ENCODE measurements at regions not wholly inside any gene's neighbourhood (a gene's known extent, or its start where the extent isn't known, plus 50 kb on each side); places are given as distances from the start of the nearest gene placed in this dataset.

GRCh38 chr3:34256021-34256420 is 457.6 kb downstream of the PDCD6IP start:
- H3K4me3 ChIP-seq, result no peak overlapping the region
- 42 to 51% methylated on average over 2 of the region's 2 CpGs for WGBS, 2 donors
- H3K27me3 ChIP-seq, result no peaks in the 10 kb centered on the region
- no peak for TF ChIP-seq POLR2A (IDR thresholded peaks at IDR 0.05)
- no peak for TF ChIP-seq CTCF (IDR thresholded peaks at IDR 0.05)
- H3K9me3 ChIP-seq, result no peaks in the 10 kb centered on the region
- intact Hi-C loops (cut with DNase I; ENCODE audit: low total_unique reads), result no loop called here
- no peaks in the 10 kb centered on the region for H3K36me3 ChIP-seq (ENCODE audit: low read depth, missing control alignments)
- H3K27ac ChIP-seq, result no peak overlapping the region
- no peaks in the 10 kb centered on the region for H3K4me1 ChIP-seq
- no peak for DNase-seq

GRCh38 chr3:34256791-34257190 is 458.4 kb downstream of the PDCD6IP start:
- intact Hi-C loops (cut with DNase I; ENCODE audit: low total_unique reads), result no loop called here
- Histone ChIP-seq H3K9me3 (no peaks in the 10 kb centered on the region), H3K27ac (no peak overlapping the region), H3K4me3 (no peak overlapping the region), H3K27me3 (no peaks in the 10 kb centered on the region), H3K4me1 (peaks cover 5% of the 10 kb centered on the region), H3K36me3 (ENCODE audit: low read depth, missing control alignments) (no peaks in the 10 kb centered on the region)
- TF ChIP-seq POLR2A (IDR thresholded peaks at IDR 0.05) (no peak), CTCF (IDR thresholded peaks at IDR 0.05) (no peak)
- DNase-seq, result no peak
- WGBS, 2 donors, result 78 to 79% methylated on average over 2 of the region's 2 CpGs

GRCh38 chr3:34258271-34258998 is 460.0 kb downstream of the PDCD6IP start:
- intact Hi-C loops (cut with DNase I; ENCODE audit: low total_unique reads), result no loop called here
- Histone ChIP-seq H3K27me3 (no peaks in the 10 kb centered on the region), H3K36me3 (ENCODE audit: low read depth, missing control alignments) (no peaks in the 10 kb centered on the region), H3K9me3 (no peaks in the 10 kb centered on the region), H3K4me1 (peaks cover 5% of the 10 kb centered on the region), H3K27ac (no peak overlapping the region), H3K4me3 (no peak overlapping the region)
- peak; percentile 40 for DNase-seq
- TF ChIP-seq POLR2A (IDR thresholded peaks at IDR 0.05), result no peak
- TF ChIP-seq CTCF (IDR thresholded peaks at IDR 0.05), result no peak
- WGBS, 2 donors, result 72 to 88% methylated on average over 2 of the region's 2 CpGs

- Histone ChIP-seq H3K27me3 (no peaks in the 10 kb centered on the region), H3K36me3 (ENCODE audit: low read depth, missing control alignments) (no peaks in the 10 kb centered on the region), H3K4me1 (peaks cover 5% of the 10 kb centered on the region), H3K9me3 (no peaks in the 10 kb centered on the region), H3K27ac (no peak overlapping the region), H3K4me3 (no peak overlapping the region)
- intact Hi-C loops (cut with DNase I; ENCODE audit: low total_unique reads), result no loop called here
- DNase-seq, result peak; percentile 84
- 86 to 94% methylated on average over 2 of the region's 2 CpGs for WGBS, 2 donors
- no peak for TF ChIP-seq POLR2A (IDR thresholded peaks at IDR 0.05)
- TF ChIP-seq CTCF (IDR thresholded peaks at IDR 0.05), result peak; percentile 53 to 63 (median 59)
Observed at GRCh38 chr3:34260271-34261000, 462.0 kb downstream of the PDCD6IP start.
